HG02840 (cell line): ENCODE measurements at regions not wholly inside any gene's neighbourhood (a gene's known extent, or its start where the extent isn't known, plus 50 kb on each side); places are given as distances from the start of the nearest gene placed in this dataset.
"Not testable (repeated sequence)": the region's sequence is repeated elsewhere in the genome, so short reads cannot be mapped to it uniquely, and the experiment has no call there.

ENCODE experiments used
- ATAC-seq: cut with Tn5 transposase; IDR thresholded peaks from one replicate; pipeline ENCODE4 v1.9.1; 2021; ENCODE audit warnings: mild to moderate bottlenecking, moderate library complexity, moderate number of reproducible peaks; ENCODE audit not compliant: unreplicated experiment, low FRiP score

DNA sequence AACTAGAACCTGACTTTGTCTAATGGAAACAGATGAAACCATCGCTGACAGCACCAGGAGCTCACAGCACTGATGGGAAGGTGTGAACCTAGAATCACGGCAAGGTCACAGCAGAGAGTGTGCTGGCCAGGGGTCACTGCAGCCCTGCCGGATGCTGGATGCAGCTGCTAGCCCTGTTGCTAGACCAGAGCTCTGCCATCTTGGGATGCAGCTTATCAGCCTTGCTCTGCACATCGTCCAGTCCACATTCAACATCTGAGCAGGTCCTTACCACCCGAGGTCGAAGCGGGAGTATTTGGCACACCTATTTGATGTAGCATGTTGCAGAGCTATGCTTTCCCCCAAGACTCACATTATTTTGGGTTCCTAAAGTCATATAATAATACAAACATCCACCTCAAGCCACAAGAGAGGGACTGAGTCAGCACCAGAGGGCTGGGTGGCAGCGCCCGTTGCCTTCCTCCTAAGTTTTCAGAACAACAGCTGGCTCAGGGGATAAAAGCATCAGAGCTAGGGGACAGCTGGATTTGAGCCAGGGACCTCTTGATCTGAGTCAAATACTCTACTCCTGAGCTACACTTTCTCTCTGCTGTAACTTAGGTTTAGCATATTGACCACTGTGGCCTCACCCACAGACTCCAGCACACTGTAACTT lies 135.3 kb downstream of the ZNF467 start:
- ATAC-seq = no peak

DNA sequence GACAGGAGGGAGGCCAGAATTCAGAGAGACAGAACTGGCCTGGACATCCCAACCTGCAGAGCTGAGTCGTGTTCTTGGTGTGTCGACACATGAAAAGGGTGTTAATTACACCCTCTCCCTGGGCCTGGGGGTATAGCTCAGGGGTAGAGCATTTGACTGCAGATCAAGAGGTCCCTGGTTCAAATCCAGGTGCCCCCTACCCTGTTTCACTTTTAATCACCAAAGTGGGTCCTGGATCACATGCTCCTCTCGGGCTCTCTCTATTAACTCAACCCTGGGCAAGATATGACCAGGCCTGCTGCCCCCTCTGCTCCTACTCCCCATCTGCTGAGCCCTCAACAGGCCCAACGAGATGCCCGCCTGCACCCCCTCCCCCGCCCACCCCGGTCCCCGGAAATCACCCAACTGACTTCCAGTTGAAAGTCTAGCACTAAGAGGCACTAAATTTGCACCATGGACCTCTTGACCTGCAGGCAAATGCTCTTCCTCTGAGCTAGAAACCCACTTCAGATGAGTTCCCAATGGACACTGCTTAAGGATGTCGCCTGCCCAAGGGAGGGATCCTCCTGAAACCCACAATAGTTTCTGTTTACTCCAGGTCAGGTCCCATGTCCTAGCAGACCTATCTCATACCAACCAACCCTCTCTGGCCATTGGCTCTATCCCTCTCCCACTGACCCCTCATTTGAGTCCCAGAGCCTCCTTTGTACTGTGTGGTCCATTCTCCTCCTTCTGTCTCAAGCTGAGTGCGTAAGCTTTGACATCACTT lies 137.6 kb downstream of the ZNF467 start:
- ATAC-seq = no peak

DNA sequence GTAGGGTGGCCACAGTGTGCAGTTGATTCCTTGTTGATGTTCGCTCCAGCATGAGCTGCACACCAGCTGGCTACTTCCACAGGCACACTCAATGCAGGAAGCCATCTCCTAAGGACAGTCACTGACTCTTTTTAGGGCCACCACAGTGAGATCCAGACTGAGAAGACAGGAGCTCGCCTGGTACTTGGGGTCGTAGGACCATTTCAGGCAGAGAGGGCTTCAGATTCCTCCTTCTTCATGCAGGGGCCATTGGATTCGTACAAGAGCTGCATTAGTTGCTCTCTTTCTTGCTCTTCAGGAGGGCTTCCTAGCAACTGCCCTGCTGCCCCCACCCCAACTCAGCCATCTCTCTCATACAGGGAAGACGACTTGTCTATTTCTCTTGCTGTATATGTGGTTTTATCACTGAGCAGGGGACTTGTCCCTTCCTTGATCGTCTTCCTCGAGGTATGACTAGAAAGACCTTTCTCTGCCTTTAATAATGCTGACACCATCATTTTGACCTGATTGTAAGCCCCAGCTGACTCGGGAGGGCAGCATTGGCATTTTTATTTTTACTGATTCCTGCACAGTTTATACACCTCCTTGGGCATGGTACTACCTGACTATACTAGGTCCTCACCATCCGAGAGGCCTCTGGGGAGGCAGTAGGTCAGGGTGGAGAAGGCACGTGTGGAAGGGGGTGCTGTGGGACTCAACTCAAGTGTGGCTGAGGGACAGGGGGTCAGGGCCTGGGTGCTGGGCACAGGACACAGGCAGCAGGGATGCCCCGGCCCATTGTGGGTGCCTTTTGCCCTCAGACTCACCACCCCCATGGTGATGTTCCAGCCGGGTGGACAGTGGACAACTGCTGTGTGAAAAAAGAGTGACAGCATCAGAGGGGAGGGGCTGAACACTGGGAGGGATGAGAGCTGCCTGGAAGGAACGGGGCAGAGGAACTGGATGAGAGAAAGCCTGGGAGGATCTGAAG lies 136.7 kb upstream of the ZNF746 start:
- ATAC-seq = no peak

DNA sequence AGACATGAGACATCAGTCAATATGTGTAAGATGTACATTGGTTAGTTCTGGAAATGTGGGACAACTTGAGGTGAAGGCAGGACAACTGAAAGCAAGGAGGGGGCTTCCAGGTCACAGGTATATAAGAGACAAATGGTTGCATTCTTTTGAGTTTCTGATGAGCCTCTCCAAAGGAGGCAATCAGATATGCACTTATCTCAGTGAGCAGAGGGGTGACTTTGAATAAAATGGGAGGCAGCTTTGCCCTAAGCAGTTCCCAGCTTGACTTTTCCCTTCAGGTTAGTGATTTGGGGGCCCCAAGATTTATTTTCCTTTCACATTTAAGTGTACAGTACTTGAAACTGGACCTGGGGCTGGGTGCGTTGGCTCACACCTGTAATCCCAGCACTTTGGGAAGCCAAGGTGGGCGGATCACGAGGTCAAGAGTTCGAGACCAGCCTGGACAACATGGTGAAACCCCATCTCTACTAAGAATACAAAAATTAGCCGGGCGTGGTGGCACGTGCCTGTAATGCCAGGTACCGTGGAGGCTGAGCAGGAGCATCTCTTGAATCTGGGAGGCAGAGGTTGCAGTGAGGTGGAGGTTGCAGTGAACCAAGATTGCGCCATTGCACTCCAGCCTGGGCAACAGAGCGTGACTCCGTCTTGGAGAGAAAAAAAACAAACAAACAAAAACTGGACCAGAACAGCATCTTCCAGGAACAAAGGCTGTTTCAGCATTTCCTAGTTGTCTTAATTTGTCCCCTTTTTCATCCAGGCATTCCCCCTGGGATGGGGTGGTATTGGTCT lies 130.9 kb upstream of the ZNF746 start:
- not testable (repeated sequence) for ATAC-seq

DNA sequence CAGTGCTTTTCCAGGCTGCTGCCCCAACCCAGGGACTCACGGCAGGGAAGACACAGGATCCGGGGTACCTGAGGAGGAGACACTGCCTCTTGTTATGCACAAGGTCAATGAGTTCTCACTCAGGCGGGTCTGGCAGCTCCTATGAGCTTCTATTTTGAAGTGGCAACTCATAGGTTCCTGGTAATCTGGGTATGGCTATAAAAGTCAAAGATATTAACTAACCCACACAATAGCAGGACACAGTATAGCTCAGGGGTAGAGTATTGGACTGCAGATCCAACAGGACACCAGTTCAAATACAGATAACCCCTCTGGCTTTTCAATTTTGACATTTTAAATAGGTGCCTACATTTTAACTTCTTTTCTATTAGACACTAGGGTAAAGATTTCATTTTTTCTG lies 130.3 kb upstream of the ZNF746 start:
- ATAC-seq = no peak

DNA sequence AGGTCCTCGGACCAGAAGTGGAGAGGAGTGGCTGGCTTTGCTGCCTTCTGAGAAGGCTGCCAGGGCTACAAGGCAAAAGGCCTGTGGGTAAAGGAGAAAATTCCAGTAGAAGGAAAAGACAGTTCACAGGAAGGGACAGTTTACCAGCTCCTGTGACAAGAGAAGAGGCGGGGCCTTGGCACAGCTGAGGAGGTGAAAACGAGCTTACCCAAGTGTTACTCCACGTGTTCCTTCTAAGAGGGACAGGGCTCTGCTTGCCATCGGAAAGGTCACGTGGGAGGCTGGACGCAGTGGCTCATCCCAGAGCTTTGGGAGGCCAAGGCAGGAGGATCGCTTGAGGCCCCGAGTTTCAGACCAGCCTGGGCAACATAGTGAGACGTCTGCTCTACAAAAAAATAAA lies 129.4 kb upstream of the ZNF746 start:
- ATAC-seq = no peak

DNA sequence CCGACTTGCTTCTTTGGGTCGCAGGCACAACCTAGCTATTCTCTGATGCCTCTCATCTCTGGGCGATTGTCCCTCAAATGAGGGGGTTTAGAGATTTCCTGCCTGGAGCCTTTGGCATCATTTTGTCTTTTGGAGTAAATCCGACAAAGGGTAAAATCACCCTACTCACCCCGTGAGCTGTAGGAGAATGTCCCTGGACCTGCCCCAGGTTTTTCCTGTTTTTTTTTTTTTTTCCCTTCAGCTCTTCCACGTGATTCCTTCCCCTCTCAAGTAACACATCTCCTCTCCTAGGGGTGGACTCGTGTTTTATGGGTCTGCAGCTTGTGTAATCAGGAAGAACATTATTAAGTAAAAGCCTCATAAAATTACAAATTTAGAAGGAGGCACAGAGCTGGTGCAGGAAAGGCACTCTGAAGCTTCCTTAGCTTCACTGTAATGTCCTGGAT lies 128.4 kb upstream of the ZNF746 start:
- ATAC-seq = no peak

DNA sequence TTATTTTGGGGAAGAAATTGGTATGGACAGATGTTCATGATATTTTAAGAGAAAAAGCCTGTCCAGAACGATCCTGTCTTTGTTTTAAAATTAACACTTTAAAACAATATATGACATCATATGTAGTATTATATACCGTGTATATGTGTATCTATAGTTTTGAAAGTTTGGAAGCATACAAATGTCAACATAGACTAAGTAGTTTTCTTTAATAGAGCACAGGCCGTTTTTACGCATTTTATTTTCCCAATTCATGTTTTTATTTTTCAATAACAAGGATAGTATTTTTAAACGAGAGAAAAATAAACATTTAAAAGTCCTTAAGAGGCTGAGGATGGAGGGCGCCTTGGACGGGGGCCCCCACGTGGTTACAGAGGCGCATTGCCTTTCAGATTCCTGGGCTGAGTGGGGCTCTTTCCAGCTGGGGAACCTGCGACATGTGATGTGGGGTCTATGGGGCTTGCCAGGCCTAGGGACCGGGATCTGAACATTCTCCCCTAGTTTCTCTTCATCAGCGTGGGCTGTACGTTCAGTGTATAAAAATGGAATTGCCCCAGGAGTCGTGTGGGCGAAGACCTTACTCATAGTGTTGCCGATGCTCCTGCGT lies 127.8 kb upstream of the ZNF746 start:
- no peak for ATAC-seq

DNA sequence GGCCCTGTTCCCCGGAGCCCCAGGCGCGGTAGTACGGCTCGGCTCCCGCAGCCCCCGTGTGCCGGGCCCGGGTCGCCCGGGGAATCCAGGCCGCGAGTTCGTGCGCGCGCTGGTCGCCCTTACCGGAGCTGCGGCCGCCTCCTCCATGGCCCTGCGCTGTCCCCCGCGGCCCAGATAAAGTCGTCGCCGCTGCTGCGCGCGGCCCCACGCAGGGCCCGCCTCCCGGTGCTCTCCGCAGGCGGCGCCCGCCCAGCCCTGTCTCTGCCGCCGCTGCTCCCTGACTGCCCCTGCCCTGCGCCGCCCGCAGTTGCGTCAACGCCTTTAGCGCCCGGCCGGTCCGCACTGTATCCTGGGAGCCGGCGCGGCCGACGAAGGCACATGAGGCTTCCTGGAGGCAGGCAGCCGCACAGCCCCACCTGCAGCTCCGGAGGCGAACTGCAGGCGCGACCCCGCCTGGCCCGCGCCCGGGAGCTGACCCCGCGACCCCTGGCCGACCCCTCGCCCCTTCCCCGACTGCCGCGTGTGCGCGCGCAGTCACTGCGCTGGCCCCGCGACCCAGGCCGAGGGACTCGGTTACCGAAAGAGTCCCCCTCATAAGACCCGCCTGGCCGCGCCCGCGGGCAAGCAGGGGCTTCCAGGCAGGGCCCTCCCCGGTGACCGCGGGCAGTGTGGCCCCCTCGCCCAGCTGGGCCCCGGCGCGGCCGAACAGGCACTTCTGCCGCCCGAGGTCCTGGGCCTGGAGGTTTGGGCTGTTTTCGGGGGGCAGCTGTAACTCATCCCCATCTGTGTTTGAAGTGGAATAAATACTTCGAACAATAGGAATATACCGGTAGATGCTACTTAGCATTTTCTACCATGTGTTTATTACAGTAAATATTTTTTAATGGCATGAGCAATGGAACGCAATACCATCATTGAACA lies 127.1 kb upstream of the ZNF746 start:
- peak; percentile 93 for ATAC-seq

DNA sequence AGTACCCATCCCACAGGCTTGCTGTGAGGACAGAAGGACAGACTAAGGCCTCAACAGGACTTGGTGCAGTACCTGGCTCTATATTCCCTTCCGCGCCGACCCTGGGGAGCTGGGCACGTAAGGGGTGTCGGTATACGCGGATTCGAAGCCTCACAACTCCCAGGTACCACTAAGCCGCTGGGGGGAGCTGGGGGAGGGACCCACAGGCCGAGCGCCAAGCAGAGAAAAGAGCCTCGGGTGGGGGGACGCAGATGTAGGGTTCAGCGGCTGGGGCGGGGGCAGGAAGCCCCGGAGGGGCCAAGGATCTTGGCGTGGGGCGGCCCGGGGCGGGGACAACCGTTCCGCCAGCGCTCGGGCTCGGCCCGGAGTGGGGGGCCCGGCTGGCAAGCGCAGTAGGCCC lies 126.4 kb upstream of the ZNF746 start:
- peak; percentile 6 for ATAC-seq

DNA sequence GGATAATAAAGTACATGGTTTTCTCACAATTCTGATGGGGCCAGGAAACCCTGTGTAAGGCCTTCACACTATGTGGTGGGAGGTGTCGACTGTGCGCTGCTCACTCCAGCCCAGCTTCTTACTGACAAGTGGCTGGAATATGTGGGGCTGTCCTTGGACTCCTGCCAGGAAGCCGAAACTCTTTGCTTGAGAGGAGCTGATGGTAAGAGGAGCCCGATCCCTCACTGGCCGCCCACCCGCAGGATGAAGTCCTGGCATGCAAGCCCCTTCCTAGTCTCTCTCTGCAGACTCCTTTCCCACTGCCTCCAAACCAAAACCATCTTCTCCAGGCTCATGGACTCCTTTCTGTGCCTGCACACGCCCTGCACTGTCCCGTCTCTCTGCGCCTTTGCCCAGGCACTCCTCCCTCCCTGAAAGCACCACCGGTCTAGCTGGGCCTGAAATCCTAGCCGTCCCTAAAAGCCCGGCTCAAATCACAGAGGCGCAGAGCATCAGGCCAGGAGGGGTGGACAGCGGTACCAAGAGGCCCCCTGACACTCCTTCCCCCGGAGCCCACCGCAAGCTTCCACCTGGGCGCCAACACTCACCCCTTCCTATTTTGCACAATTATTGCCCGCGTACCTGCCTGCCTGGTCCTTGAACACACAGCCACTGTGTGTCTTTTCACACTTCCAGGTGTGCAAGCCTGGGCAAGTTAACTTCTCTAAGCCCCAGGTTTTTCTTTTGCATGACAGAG lies 125.8 kb upstream of the ZNF746 start:
- not testable (repeated sequence) for ATAC-seq

DNA sequence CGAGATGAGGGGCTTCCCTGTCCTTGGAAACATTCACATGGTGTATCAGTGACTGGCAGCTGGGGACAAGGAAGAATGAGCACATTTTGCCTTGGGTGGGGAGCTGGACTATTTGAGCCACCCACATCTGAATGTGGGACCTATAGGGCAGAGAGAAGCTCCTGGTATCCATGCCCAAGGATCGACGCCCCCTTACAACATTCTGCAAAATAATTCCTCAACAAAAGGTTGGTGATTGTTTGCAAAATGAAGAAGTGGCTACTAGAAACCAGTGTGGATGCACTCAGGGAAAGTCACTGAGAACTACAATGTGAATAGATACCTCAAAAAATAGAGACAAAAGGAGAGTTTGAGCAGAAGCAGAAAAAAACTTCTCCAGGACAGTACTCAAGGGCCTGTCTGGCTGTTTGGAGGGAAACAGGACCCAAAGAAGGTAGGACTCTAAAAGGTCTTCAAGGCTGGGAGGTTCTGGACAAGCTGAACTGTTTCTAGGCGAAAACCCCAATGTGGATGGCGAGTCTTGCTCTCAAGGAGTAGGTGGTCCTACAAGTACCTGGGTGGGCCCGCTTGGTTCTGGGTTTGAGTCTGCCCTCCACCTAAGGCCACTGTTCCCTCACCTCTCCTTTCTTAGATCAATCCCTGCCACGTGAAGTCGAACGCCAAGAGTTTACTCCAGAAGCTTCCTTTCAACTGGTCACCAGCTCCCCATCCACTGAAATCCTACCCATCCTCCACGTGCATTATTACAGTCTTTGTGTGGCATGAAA lies 125.0 kb upstream of the ZNF746 start:
- no peak for ATAC-seq

DNA sequence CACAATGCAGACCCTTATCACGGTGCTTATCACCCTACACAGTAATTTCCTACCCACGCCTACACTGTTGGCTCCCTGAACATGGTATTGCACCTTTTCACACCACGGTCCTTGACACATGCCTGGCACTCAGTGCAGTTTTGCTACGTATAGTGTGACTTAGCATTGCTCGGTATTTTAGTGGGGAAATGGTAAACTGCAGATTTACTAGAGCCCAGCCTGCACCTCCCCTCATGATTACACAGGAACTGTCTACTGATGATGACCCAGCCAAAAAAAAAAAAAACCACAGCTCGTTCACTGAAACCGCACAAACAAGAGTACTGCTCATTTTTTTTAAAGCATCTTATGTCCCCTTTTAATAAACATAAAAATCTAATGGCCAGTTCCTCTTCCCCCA lies 124.2 kb upstream of the ZNF746 start:
- no peak for ATAC-seq

DNA sequence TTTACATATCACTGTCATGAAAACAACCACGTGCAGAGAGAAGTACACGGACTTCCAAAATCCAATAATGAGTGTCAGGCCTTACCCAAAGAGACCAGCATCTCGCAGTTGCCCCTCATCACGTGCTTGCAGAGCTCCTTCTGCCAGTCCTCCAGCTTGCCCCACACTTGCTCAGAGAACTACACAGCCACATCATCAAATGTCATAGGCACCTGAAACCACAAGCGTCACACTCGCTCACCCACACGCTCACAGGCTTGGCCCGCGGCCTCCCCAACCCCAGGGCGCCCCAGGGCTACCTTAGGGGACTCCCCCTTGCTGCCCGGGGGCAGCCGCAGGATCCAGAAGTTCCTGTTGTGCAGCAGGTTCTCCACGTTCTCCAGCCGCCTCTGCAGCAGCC lies 123.4 kb upstream of the ZNF746 start:
- no peak for ATAC-seq

DNA sequence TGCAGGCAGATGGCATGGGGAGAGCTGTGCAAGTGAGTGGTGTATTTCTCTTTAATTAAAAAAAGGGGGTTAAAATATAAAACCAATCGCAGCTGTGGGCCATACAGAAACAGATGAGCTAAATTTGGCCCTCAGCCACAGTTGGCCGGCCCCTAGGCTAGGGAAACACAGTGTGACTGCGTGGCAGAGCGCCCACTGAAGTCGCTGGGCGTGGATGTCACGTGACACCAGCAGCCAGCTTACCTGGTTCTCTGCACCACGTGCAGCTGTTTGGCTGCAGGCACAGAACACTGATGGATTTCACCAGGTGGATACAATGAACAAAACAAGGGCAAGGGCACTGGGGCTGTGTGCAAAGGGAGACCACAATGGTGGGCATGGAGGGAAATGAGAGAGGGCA lies 119.3 kb upstream of the ZNF746 start:
- no peak for ATAC-seq

DNA sequence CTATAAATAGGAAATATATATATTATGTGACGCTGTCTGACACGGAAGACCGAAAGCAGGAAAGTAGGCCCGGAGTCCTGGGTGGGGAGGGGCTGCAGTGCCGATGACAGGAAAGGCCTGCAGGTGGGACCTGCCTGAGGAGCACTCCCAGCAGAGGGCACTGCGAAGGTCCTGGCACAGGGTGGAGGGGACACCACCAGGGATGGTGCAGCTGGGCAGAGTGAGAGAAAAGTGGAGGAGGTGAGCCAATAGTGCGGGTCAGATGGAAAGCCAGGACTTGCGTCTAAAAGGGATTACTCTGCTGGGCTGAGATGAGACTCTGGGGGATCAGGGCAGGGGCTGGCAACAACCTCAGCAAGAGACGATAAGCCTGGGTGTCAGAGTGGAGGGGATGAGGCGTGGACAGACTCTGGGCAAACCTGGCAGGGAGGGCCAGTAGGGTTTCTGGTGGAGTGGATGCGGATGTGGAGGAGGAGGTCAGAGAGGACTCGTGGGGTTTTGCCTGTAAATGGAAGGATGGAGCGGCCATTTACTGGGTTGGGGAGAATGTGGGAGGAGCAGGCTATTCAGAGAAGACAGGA lies 118.2 kb upstream of the ZNF746 start:
- ATAC-seq = no peak

DNA sequence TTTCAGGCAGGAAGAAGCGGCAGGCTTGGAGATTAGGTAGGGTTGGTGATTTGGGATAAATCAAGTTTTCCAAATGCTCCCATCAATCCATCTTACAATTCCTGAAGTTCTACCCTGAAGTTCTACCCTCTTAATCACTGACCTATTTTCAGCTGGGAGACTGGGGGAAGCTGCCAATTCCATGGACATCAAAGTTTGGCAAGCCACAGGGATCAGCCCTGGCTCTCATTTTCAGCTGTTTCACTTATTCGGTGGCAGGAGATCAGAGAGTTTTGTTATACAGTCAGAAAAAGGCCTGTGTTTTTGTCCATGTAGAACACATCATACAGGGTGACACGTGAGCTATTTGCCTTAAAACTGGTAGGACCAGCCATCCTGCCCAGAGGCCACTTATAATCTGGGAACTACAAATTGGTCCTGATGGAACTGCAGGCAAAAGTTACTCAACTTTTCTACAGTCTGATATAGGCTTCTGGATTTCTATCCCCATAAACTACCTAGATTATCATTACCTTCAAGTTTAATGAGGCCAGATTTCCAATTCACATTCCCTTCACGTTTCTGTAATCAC lies 112.9 kb upstream of the ZNF746 start:
- no peak for ATAC-seq
